NT2/D1 (cell line): ENCODE measurements at regions not wholly inside any gene's neighbourhood (a gene's known extent, or its start where the extent isn't known, plus 50 kb on each side); places are given as distances from the start of the nearest gene placed in this dataset.

Experiments
- SUZ12 ChIP-seq: IDR thresholded peaks from 2 replicates; pipeline ENCODE4 v1.6.1; 2011; ENCODE audit not compliant: insufficient read length, insufficient read depth; ENCODE audit errors: extremely low read depth
- YY1 ChIP-seq: IDR thresholded peaks from 2 replicates; pipeline ENCODE4 v1.6.1; 2011; ENCODE audit not compliant: insufficient read length, insufficient read depth
- ZNF274 ChIP-seq: IDR thresholded peaks from 2 replicates; pipeline ENCODE4 v1.6.1; 2011; ENCODE audit warnings: mild to moderate bottlenecking, low read depth, low read length

GRCh38 chr1:200468264-200469001, 58.6 kb upstream of the ZNF281 start:
- TF ChIP-seq YY1 (no peak), SUZ12 (no peak), ZNF274 (no peak)
